ENCODE measurements at regions not wholly inside any gene's neighbourhood (a gene's known extent, or its start where the extent isn't known, plus 50 kb on each side); places are given as distances from the start of the nearest gene placed in this dataset.

GRCh38 chr13:63517371-63517770 lies 2101.7 kb upstream of the PCDH20 start:
- ATAC-seq = no peak; the same call in 2 of the 3 replicates
- TF ChIP-seq ZNF8 (CRISPR knock-in tag; IDR thresholded peaks at IDR 0.05) (no peak), ISL1 (CRISPR knock-in tag; IDR thresholded peaks at IDR 0.05) (peak; percentile 69), GLIS3 (CRISPR knock-in tag; IDR thresholded peaks at IDR 0.05) (0 out of 2 replicates have a peak, but pooled peaks have one; percentile 11), ZNF565 (CRISPR knock-in tag; conservative IDR thresholded peaks at IDR 0.05; ENCODE audit: low read depth) (no peak), POU6F1 (CRISPR knock-in tag; IDR thresholded peaks at IDR 0.05; ENCODE audit: borderline replicate concordance, low read depth) (no peak), CSDC2 (CRISPR knock-in tag; IDR thresholded peaks at IDR 0.05) (no peak), OSR1 (CRISPR knock-in tag; IDR thresholded peaks at IDR 0.05) (no peak), PPARA (CRISPR knock-in tag; IDR thresholded peaks at IDR 0.05; ENCODE audit: borderline replicate concordance) (no peak), SNAI2 (CRISPR knock-in tag; IDR thresholded peaks at IDR 0.05) (no peak), TCF4 (CRISPR knock-in tag; IDR thresholded peaks at IDR 0.05; ENCODE audit: borderline replicate concordance) (no peak), ZC3H10 (CRISPR knock-in tag; IDR thresholded peaks at IDR 0.05) (no peak), RARB (CRISPR knock-in tag; IDR thresholded peaks at IDR 0.05) (no peak), PATZ1 (CRISPR knock-in tag; IDR thresholded peaks at IDR 0.05; ENCODE audit: borderline replicate concordance) (no peak), ZFP3 (CRISPR knock-in tag; IDR thresholded peaks at IDR 0.05) (no peak), ZNF70 (CRISPR knock-in tag; IDR thresholded peaks at IDR 0.05) (no peak), ARNTL (CRISPR knock-in tag; IDR thresholded peaks at IDR 0.05; ENCODE audit: borderline replicate concordance, low read depth) (no peak), BACH2 (CRISPR knock-in tag; IDR thresholded peaks at IDR 0.05; ENCODE audit: borderline replicate concordance) (no peak), CREB5 (CRISPR knock-in tag; IDR thresholded peaks at IDR 0.05; ENCODE audit: low read depth) (peak; percentile 43; the same call in 1 of the 2 replicates), ESRRG (CRISPR knock-in tag; IDR thresholded peaks at IDR 0.05) (0 out of 2 replicates have a peak, but pooled peaks have one; percentile 15), ZFP30 (CRISPR knock-in tag; IDR thresholded peaks at IDR 0.05) (no peak), TOX (CRISPR knock-in tag; IDR thresholded peaks at IDR 0.05; ENCODE audit: borderline replicate concordance) (no peak)
- TF ChIP-seq, protein P1, sequence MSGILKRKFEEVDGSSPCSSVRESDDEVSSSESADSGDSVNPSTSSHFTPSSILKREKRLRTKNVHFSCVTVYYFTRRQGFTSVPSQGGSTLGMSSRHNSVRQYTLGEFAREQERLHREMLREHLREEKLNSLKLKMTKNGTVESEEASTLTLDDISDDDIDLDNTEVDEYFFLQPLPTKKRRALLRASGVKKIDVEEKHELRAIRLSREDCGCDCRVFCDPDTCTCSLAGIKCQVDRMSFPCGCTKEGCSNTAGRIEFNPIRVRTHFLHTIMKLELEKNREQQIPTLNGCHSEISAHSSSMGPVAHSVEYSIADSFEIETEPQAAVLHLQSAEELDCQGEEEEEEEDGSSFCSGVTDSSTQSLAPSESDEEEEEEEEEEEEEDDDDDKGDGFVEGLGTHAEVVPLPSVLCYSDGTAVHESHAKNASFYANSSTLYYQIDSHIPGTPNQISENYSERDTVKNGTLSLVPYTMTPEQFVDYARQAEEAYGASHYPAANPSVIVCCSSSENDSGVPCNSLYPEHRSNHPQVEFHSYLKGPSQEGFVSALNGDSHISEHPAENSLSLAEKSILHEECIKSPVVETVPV (CRISPR knock-in tag; IDR thresholded peaks at IDR 0.05) = no peak
- TF ChIP-seq, protein P2, sequence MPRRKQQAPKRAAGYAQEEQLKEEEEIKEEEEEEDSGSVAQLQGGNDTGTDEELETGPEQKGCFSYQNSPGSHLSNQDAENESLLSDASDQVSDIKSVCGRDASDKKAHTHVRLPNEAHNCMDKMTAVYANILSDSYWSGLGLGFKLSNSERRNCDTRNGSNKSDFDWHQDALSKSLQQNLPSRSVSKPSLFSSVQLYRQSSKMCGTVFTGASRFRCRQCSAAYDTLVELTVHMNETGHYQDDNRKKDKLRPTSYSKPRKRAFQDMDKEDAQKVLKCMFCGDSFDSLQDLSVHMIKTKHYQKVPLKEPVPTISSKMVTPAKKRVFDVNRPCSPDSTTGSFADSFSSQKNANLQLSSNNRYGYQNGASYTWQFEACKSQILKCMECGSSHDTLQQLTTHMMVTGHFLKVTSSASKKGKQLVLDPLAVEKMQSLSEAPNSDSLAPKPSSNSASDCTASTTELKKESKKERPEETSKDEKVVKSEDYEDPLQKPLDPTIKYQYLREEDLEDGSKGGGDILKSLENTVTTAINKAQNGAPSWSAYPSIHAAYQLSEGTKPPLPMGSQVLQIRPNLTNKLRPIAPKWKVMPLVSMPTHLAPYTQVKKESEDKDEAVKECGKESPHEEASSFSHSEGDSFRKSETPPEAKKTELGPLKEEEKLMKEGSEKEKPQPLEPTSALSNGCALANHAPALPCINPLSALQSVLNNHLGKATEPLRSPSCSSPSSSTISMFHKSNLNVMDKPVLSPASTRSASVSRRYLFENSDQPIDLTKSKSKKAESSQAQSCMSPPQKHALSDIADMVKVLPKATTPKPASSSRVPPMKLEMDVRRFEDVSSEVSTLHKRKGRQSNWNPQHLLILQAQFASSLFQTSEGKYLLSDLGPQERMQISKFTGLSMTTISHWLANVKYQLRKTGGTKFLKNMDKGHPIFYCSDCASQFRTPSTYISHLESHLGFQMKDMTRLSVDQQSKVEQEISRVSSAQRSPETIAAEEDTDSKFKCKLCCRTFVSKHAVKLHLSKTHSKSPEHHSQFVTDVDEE (CRISPR knock-in tag; IDR thresholded peaks at IDR 0.05) = no peak

- no peak for ATAC-seq
- TF ChIP-seq BACH2 (CRISPR knock-in tag; IDR thresholded peaks at IDR 0.05; ENCODE audit: borderline replicate concordance) (no peak), POU6F1 (CRISPR knock-in tag; IDR thresholded peaks at IDR 0.05; ENCODE audit: borderline replicate concordance, low read depth) (no peak), TCF4 (CRISPR knock-in tag; IDR thresholded peaks at IDR 0.05; ENCODE audit: borderline replicate concordance) (no peak), ZNF565 (CRISPR knock-in tag; conservative IDR thresholded peaks at IDR 0.05; ENCODE audit: low read depth) (no peak), ESRRG (CRISPR knock-in tag; IDR thresholded peaks at IDR 0.05) (no peak), ISL1 (CRISPR knock-in tag; IDR thresholded peaks at IDR 0.05) (no peak), ZC3H10 (CRISPR knock-in tag; IDR thresholded peaks at IDR 0.05) (no peak), SNAI2 (CRISPR knock-in tag; IDR thresholded peaks at IDR 0.05) (no peak), ZNF70 (CRISPR knock-in tag; IDR thresholded peaks at IDR 0.05) (no peak), ZNF8 (CRISPR knock-in tag; IDR thresholded peaks at IDR 0.05) (no peak), CSDC2 (CRISPR knock-in tag; IDR thresholded peaks at IDR 0.05) (no peak), PATZ1 (CRISPR knock-in tag; IDR thresholded peaks at IDR 0.05; ENCODE audit: borderline replicate concordance) (no peak), ZFP3 (CRISPR knock-in tag; IDR thresholded peaks at IDR 0.05) (no peak), PPARA (CRISPR knock-in tag; IDR thresholded peaks at IDR 0.05; ENCODE audit: borderline replicate concordance) (no peak), CREB5 (CRISPR knock-in tag; IDR thresholded peaks at IDR 0.05; ENCODE audit: low read depth) (no peak), GLIS3 (CRISPR knock-in tag; IDR thresholded peaks at IDR 0.05) (no peak), OSR1 (CRISPR knock-in tag; IDR thresholded peaks at IDR 0.05) (no peak)
Observed at GRCh38 chr13:63516124-63516523, 2100.5 kb upstream of the PCDH20 start.
